ENCODE measurements at regions not wholly inside any gene's neighbourhood (a gene's known extent, or its start where the extent isn't known, plus 50 kb on each side); places are given as distances from the start of the nearest gene placed in this dataset.

GRCh38 chr12:104856531-104856930, 101.6 kb downstream of the SLC41A2 start:
- TF ChIP-seq MXI1 (conservative IDR thresholded peaks at IDR 0.05; ENCODE audit: poor library complexity, severe bottlenecking), result no peak
- no peak for TF ChIP-seq CTCF (IDR thresholded peaks at IDR 0.05; ENCODE audit: poor library complexity, severe bottlenecking)
